ENCODE measurements at regions not wholly inside any gene's neighbourhood (a gene's known extent, or its start where the extent isn't known, plus 50 kb on each side); places are given as distances from the start of the nearest gene placed in this dataset.

GRCh38 chr11:106457727-106458126 is 380.3 kb downstream of the AASDHPPT start (continued):
- TF ChIP-seq FOXA1 (IDR thresholded peaks at IDR 0.05) (no peak), FOXA1 (CRISPR knock-in tag; IDR thresholded peaks at IDR 0.05) (no peak), MED8 (CRISPR knock-in tag; IDR thresholded peaks at IDR 0.05; ENCODE audit: insufficient replicate concordance) (no peak)

- Histone ChIP-seq H3K27me3 (ENCODE audit: control insufficient read depth in 1 of 2, insufficient read depth in 2 of 2, low read length in 2 of 2) (no peaks in the 10 kb centered on the region), H3K36me3 (replicated peaks in 1 of 2; ENCODE audit: control insufficient read depth in 1 of 2, insufficient read depth in 2 of 2, low read length in 2 of 2) (no peaks in the 10 kb centered on the region), H3K4me2 (ENCODE audit: low read depth, low read length) (no peak overlapping the region), H4K20me1 (ENCODE audit: insufficient read depth, low read length) (no peaks in the 10 kb centered on the region), H3K4me1 (ENCODE audit: insufficient read depth, low read length) (peaks cover 68% of the 10 kb centered on the region), H3K9ac (ENCODE audit: insufficient read depth, low read depth, low read length) (no peak overlapping the region), H3K79me2 (ENCODE audit: insufficient read depth, low read length) (no peaks in the 10 kb centered on the region), H3K4me3 (replicated peaks in 1 of 3; ENCODE audit: insufficient read depth in 1 of 3, low read depth in 2 of 3, low read length in 3 of 3) (no peak overlapping the region), H3K9me3 (ENCODE audit: low read length) (peaks cover 44% of the 10 kb centered on the region), H2AFZ (ENCODE audit: low read length) (no peak overlapping the region), H3K27ac (ENCODE audit: extremely low read length, insufficient read depth, low read length) (no peak overlapping the region)
- 50% methylated on average over 3 of the region's 3 CpGs for WGBS (ENCODE audit: low lambda C conversion rate)
- in situ Hi-C loops (cut with HindIII; ENCODE audit: extremely low pct_ligation_motif_present, low pct_unique_long_range_greater_than_20kb), result no loop called here
- no TSS peak for BruUV-seq (replicated peaks)
- ChIA-PET CTCF (ENCODE audit: low intra/inter-chr PET ratio, low total read pairs) (no interaction called here), POLR2A (no interaction called here)
- ATAC-seq (no peak), DNase-seq (ENCODE audit: low spot score) (no peak), FAIRE-seq (no peak)
- intact Hi-C loops (cut with micrococcal nuclease; ENCODE audit: unreplicated experiment), result no loop called here
- TF ChIP-seq ZNF180 (CRISPR knock-in tag; IDR thresholded peaks at IDR 0.05; ENCODE audit: borderline replicate concordance, low read depth) (no peak), SAFB2 (CRISPR knock-in tag; IDR thresholded peaks at IDR 0.05; ENCODE audit: borderline replicate concordance, low read depth) (no peak), MYC (CRISPR knock-in tag; IDR thresholded peaks at IDR 0.05; ENCODE audit: borderline replicate concordance) (no peak), POGK (CRISPR knock-in tag; conservative IDR thresholded peaks at IDR 0.05) (no peak), ZNF850 (CRISPR knock-in tag; conservative IDR thresholded peaks at IDR 0.05) (no peak), HNRNPL (IDR thresholded peaks at IDR 0.05; ENCODE audit: low read depth, low read length) (no peak), BORCS8-MEF2B (CRISPR knock-in tag; IDR thresholded peaks at IDR 0.05) (no peak), GMEB1 (CRISPR knock-in tag; IDR thresholded peaks at IDR 0.05; ENCODE audit: borderline replicate concordance) (no peak), KAT7 (CRISPR knock-in tag; IDR thresholded peaks at IDR 0.05; ENCODE audit: borderline replicate concordance) (no peak), ZNF382 (CRISPR knock-in tag; IDR thresholded peaks at IDR 0.05; ENCODE audit: borderline replicate concordance) (no peak), TFE3 (CRISPR knock-in tag; IDR thresholded peaks at IDR 0.05) (no peak), ZNF841 (CRISPR knock-in tag; IDR thresholded peaks at IDR 0.05; ENCODE audit: borderline replicate concordance) (no peak)
These were observed 381.7 kb downstream of the AASDHPPT start for GRCh38 chr11:106459135-106459534.
